Progenitor cell of endocrine pancreas (in vitro differentiated cells): ENCODE measurements at regions not wholly inside any gene's neighbourhood (a gene's known extent, or its start where the extent isn't known, plus 50 kb on each side); places are given as distances from the start of the nearest gene placed in this dataset.

Experiments used
- DNase-seq: peaks from one replicate; pipeline ENCODE4 v3.0.0; 2021; ENCODE audit warnings: low spot score; ENCODE audit not compliant: unreplicated experiment
- H3K27ac Mint-ChIP-seq: 2 replicates; pipeline ENCODE4 v1.8.0; 2021; ENCODE audit warnings: mild to moderate bottlenecking, moderate library complexity, mixed read lengths
- H3K27me3 Mint-ChIP-seq: 2 replicates; pipeline ENCODE4 v1.8.0; 2021; ENCODE audit warnings: mixed read lengths
- H3K36me3 Mint-ChIP-seq: 2 replicates; pipeline ENCODE4 v1.8.0; 2022; ENCODE audit warnings: mixed read lengths; ENCODE audit not compliant: insufficient read depth
- H3K4me1 Mint-ChIP-seq: 2 replicates; pipeline ENCODE4 v1.8.0; 2021; ENCODE audit warnings: low read depth, mixed read lengths
- H3K4me3 Mint-ChIP-seq: 2 replicates; pipeline ENCODE4 v1.8.0; 2021; ENCODE audit warnings: low read depth, mild to moderate bottlenecking, moderate library complexity, mixed read lengths
- H3K9me3 Mint-ChIP-seq: 2 replicates; pipeline ENCODE4 v1.8.0; 2021; ENCODE audit warnings: low read depth, mixed read lengths
- CTCF ChIP-seq: fragments of 200-600 bp; sonication (generic); IDR thresholded peaks from one replicate; pipeline ENCODE4 v1.5.0; 2021; ENCODE audit warnings: antibody characterized with exemption, mild to moderate bottlenecking; ENCODE audit not compliant: unreplicated experiment

- Mint-ChIP-seq H3K4me3 (no peak overlapping the region), H3K27ac (no peak overlapping the region), H3K36me3 (no peaks in the 10 kb centered on the region), H3K27me3 (peaks cover 22% of the 10 kb centered on the region), H3K4me1 (no peaks in the 10 kb centered on the region), H3K9me3 (no peaks in the 10 kb centered on the region)
- DNase-seq: no peak
- no peak for TF ChIP-seq CTCF
These were observed 390.9 kb upstream of the MKI67 start for GRCh38 chr10:128517167-128517566.

GRCh38 chr10:128518000-128518399 lies 391.8 kb upstream of the MKI67 start:
- H3K27me3 Mint-ChIP-seq: peaks cover 22% of the 10 kb centered on the region
- DNase-seq: no peak
- no peak overlapping the region for H3K27ac Mint-ChIP-seq
- no peaks in the 10 kb centered on the region for H3K9me3 Mint-ChIP-seq
- H3K36me3 Mint-ChIP-seq: no peaks in the 10 kb centered on the region
- H3K4me1 Mint-ChIP-seq: no peaks in the 10 kb centered on the region
- no peak for TF ChIP-seq CTCF
- no peak overlapping the region for H3K4me3 Mint-ChIP-seq

- Mint-ChIP-seq H3K27me3 (peaks cover 25% of the 10 kb centered on the region), H3K4me3 (no peak overlapping the region), H3K9me3 (no peaks in the 10 kb centered on the region), H3K4me1 (no peaks in the 10 kb centered on the region), H3K27ac (no peak overlapping the region), H3K36me3 (no peaks in the 10 kb centered on the region)
- TF ChIP-seq CTCF: no peak
- DNase-seq: no peak
These were observed 393.4 kb upstream of the MKI67 start for GRCh38 chr10:128519581-128519980.

GRCh38 chr10:128520211-128520815 lies 394.1 kb upstream of the MKI67 start:
- Mint-ChIP-seq H3K27me3 (peaks cover 25% of the 10 kb centered on the region), H3K36me3 (no peaks in the 10 kb centered on the region)
- TF ChIP-seq CTCF: no peak

GRCh38 chr10:128522551-128523308 lies 396.5 kb upstream of the MKI67 start:
- Mint-ChIP-seq H3K4me1 (no peaks in the 10 kb centered on the region), H3K36me3 (no peaks in the 10 kb centered on the region)

More at GRCh38 chr10:128520211-128520815, 394.1 kb upstream of the MKI67 start:
- Mint-ChIP-seq H3K4me3 (no peak overlapping the region), H3K4me1 (no peaks in the 10 kb centered on the region), H3K9me3 (no peaks in the 10 kb centered on the region), H3K27ac (peak overlapping the region; percentile 84)
- no peak for DNase-seq

More at GRCh38 chr10:128522551-128523308, 396.5 kb upstream of the MKI67 start:
- no peak for DNase-seq
- TF ChIP-seq CTCF: no peak
- Mint-ChIP-seq H3K4me3 (no peak overlapping the region), H3K27me3 (peaks cover 29% of the 10 kb centered on the region), H3K27ac (no peak overlapping the region), H3K9me3 (no peaks in the 10 kb centered on the region)
